ENCODE measurements at regions not wholly inside any gene's neighbourhood (a gene's known extent, or its start where the extent isn't known, plus 50 kb on each side); places are given as distances from the start of the nearest gene placed in this dataset.

DNA sequence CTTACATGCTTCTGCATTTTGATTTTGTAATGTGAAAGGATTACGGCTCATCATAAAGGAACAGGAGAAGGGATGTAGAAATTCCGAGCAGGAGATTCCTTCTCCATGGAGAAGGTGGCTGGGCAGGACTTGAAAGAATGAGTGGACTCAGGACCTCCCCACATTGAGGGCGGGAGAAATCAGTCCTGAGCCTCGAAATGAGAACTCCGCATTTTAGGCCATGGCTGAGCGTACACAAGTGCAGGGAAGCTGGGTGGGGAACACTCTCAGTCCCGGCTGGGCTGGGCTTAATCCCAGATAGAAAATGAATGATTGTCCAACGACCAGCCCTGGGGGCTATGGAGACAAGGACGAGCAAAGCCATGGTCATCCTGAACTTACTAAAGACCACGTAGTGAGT is 402.3 kb upstream of the POU3F1 start (continued):
- no peak for TF ChIP-seq EZH2 (IDR thresholded peaks at IDR 0.05; ENCODE audit: low read depth, unreplicated experiment)
- TF ChIP-seq, protein P1, sequence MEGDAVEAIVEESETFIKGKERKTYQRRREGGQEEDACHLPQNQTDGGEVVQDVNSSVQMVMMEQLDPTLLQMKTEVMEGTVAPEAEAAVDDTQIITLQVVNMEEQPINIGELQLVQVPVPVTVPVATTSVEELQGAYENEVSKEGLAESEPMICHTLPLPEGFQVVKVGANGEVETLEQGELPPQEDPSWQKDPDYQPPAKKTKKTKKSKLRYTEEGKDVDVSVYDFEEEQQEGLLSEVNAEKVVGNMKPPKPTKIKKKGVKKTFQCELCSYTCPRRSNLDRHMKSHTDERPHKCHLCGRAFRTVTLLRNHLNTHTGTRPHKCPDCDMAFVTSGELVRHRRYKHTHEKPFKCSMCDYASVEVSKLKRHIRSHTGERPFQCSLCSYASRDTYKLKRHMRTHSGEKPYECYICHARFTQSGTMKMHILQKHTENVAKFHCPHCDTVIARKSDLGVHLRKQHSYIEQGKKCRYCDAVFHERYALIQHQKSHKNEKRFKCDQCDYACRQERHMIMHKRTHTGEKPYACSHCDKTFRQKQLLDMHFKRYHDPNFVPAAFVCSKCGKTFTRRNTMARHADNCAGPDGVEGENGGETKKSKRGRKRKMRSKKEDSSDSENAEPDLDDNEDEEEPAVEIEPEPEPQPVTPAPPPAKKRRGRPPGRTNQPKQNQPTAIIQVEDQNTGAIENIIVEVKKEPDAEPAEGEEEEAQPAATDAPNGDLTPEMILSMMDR (conservative IDR thresholded peaks at IDR 0.05; ENCODE audit: low read depth in 2 of 2), result no peak
- TF ChIP-seq EZH2phosphoT487 (IDR thresholded peaks at IDR 0.05; ENCODE audit: unreplicated experiment), result no peak
- TF ChIP-seq, protein P2, sequence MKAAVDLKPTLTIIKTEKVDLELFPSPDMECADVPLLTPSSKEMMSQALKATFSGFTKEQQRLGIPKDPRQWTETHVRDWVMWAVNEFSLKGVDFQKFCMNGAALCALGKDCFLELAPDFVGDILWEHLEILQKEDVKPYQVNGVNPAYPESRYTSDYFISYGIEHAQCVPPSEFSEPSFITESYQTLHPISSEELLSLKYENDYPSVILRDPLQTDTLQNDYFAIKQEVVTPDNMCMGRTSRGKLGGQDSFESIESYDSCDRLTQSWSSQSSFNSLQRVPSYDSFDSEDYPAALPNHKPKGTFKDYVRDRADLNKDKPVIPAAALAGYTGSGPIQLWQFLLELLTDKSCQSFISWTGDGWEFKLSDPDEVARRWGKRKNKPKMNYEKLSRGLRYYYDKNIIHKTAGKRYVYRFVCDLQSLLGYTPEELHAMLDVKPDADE (IDR thresholded peaks at IDR 0.05), result no peak

DNA sequence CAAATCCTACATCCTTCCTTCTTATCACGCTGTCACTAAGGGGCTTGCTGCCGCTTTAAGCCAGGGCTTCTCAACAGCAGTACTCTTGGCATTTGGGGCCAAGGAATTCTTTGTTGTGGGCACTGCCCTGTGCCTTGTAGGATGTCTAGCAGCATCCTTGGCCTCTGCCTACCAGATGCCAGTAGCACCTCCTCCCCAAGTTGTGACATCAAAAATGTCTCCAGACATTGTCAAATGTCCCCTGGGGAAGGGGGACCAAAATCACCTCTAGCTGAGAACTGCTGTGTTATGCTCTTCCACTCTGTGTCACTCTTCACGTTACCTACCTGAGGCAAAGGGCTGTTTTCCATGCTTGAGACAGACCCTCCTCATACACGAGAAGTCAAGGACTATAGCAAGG is 400.3 kb upstream of the POU3F1 start:
- peaks cover 11% of the 10 kb centered on the region for H3K4me1 ChIP-seq (ENCODE audit: insufficient read depth)
- Mint-ChIP-seq H3K4me3 (no peak overlapping the region), H3K27ac (no peak overlapping the region), H3K9me3 (no peaks in the 10 kb centered on the region), H3K27me3 (ENCODE audit: insufficient read depth, low read depth, poor library complexity) (peaks cover 3% of the 10 kb centered on the region), H3K36me3 (ENCODE audit: low read depth) (peaks cover 6% of the 10 kb centered on the region; the same call in 2 of the 3 replicates), H3K4me1 (peaks cover 25% of the 10 kb centered on the region)
- DNase-seq (ENCODE audit: low spot score) (no peak), ATAC-seq (no peak)
- no peaks in the 10 kb centered on the region for H3K27me3 ChIP-seq (ENCODE audit: insufficient read depth)
- H3K4me2 ChIP-seq, result no peak overlapping the region
- H3K9me2 ChIP-seq (ENCODE audit: insufficient read depth), result no peaks in the 10 kb centered on the region
- no peaks in the 10 kb centered on the region for H3K79me2 ChIP-seq (replicated peaks; ENCODE audit: insufficient read depth)
- H3K36me3 ChIP-seq (ENCODE audit: insufficient read depth), result no peaks in the 10 kb centered on the region
- no peaks in the 10 kb centered on the region for H4K20me1 ChIP-seq (replicated peaks; ENCODE audit: insufficient read depth)
- H2AFZ ChIP-seq, result no peak overlapping the region
- no peak overlapping the region for H3K4me3 ChIP-seq
- no peaks in the 10 kb centered on the region for H3F3A ChIP-seq (replicated peaks; ENCODE audit: low read depth)
- H3K27ac ChIP-seq (ENCODE audit: low read depth), result no peak overlapping the region
- TF ChIP-seq JUNB (IDR thresholded peaks at IDR 0.05; ENCODE audit: unreplicated experiment), result no peak
- no peak for TF ChIP-seq STAT1 (IDR thresholded peaks at IDR 0.05; ENCODE audit: unreplicated experiment)
- TF ChIP-seq ZNF114 (CRISPR knock-in tag; IDR thresholded peaks at IDR 0.05), result no peak
- TF ChIP-seq, protein P1 (conservative IDR thresholded peaks at IDR 0.05; ENCODE audit: low read depth in 2 of 2), result no peak
- TF ChIP-seq CREB1 (CRISPR knock-in tag; IDR thresholded peaks at IDR 0.05; ENCODE audit: low read depth), result no peak
- TF ChIP-seq, protein P3, sequence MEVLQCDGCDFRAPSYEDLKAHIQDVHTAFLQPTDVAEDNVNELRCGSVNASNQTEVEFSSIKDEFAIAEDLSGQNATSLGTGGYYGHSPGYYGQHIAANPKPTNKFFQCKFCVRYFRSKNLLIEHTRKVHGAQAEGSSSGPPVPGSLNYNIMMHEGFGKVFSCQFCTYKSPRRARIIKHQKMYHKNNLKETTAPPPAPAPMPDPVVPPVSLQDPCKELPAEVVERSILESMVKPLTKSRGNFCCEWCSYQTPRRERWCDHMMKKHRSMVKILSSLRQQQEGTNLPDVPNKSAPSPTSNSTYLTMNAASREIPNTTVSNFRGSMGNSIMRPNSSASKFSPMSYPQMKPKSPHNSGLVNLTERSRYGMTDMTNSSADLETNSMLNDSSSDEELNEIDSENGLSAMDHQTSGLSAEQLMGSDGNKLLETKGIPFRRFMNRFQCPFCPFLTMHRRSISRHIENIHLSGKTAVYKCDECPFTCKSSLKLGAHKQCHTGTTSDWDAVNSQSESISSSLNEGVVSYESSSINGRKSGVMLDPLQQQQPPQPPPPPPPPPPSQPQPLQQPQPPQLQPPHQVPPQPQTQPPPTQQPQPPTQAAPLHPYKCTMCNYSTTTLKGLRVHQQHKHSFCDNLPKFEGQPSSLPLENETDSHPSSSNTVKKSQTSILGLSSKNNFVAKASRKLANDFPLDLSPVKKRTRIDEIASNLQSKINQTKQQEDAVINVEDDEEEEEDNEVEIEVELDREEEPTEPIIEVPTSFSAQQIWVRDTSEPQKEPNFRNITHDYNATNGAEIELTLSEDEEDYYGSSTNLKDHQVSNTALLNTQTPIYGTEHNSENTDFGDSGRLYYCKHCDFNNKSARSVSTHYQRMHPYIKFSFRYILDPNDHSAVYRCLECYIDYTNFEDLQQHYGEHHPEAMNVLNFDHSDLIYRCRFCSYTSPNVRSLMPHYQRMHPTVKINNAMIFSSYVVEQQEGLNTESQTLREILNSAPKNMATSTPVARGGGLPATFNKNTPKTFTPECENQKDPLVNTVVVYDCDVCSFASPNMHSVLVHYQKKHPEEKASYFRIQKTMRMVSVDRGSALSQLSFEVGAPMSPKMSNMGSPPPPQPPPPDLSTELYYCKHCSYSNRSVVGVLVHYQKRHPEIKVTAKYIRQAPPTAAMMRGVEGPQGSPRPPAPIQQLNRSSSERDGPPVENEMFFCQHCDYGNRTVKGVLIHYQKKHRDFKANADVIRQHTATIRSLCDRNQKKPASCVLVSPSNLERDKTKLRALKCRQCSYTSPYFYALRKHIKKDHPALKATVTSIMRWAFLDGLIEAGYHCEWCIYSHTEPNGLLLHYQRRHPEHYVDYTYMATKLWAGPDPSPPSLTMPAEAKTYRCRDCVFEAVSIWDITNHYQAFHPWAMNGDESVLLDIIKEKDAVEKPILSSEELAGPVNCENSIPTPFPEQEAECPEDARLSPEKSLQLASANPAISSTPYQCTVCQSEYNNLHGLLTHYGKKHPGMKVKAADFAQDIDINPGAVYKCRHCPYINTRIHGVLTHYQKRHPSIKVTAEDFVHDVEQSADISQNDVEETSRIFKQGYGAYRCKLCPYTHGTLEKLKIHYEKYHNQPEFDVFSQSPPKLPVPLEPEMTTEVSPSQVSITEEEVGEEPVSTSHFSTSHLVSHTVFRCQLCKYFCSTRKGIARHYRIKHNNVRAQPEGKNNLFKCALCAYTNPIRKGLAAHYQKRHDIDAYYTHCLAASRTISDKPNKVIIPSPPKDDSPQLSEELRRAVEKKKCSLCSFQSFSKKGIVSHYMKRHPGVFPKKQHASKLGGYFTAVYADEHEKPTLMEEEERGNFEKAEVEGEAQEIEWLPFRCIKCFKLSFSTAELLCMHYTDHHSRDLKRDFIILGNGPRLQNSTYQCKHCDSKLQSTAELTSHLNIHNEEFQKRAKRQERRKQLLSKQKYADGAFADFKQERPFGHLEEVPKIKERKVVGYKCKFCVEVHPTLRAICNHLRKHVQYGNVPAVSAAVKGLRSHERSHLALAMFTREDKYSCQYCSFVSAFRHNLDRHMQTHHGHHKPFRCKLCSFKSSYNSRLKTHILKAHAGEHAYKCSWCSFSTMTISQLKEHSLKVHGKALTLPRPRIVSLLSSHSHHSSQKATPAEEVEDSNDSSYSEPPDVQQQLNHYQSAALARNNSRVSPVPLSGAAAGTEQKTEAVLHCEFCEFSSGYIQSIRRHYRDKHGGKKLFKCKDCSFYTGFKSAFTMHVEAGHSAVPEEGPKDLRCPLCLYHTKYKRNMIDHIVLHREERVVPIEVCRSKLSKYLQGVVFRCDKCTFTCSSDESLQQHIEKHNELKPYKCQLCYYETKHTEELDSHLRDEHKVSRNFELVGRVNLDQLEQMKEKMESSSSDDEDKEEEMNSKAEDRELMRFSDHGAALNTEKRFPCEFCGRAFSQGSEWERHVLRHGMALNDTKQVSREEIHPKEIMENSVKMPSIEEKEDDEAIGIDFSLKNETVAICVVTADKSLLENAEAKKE (CRISPR knock-in tag; IDR thresholded peaks at IDR 0.05), result no peak
- TF ChIP-seq ZNF331 (CRISPR knock-in tag; IDR thresholded peaks at IDR 0.05; ENCODE audit: low read depth), result no peak
- TF ChIP-seq EZH2phosphoT487 (IDR thresholded peaks at IDR 0.05; ENCODE audit: unreplicated experiment), result no peak
- TF ChIP-seq EZH2 (IDR thresholded peaks at IDR 0.05; ENCODE audit: low read depth, unreplicated experiment), result no peak
- TF ChIP-seq NANOG (IDR thresholded peaks at IDR 0.05; ENCODE audit: borderline replicate concordance), result no peak

All from GM23338 (cell line).